ENCODE measurements at regions not wholly inside any gene's neighbourhood (a gene's known extent, or its start where the extent isn't known, plus 50 kb on each side); places are given as distances from the start of the nearest gene placed in this dataset.

GRCh38 chr16:51637770-51638094, 486.7 kb upstream of the SALL1 start:
- DNase-seq = no peak

GRCh38 chr16:51636920-51637769, 486.1 kb upstream of the SALL1 start:
- no peak for DNase-seq

GRCh38 chr16:51635181-51635580, 484.1 kb upstream of the SALL1 start:
- no peak for DNase-seq

GRCh38 chr16:51630076-51630475, 479.0 kb upstream of the SALL1 start:
- no peak for DNase-seq

GRCh38 chr16:51629576-51629975, 478.5 kb upstream of the SALL1 start:
- DNase-seq = no peak

GRCh38 chr16:51624080-51624775, 473.2 kb upstream of the SALL1 start:
- no peak for DNase-seq

- DNase-seq = no peak
Observed at GRCh38 chr16:51621610-51622009, 470.5 kb upstream of the SALL1 start.

- no peak for DNase-seq
Observed at GRCh38 chr16:51615141-51615540, 464.1 kb upstream of the SALL1 start.

- no peak for DNase-seq
Observed at GRCh38 chr16:51607201-51607651, 456.2 kb upstream of the SALL1 start.

GRCh38 chr16:51596247-51596646, 445.2 kb upstream of the SALL1 start:
- DNase-seq = no peak

- DNase-seq = no peak
Observed at GRCh38 chr16:51592535-51593300, 441.6 kb upstream of the SALL1 start.

GRCh38 chr16:51592001-51592501, 441.0 kb upstream of the SALL1 start:
- DNase-seq = no peak

GRCh38 chr16:51591480-51591879, 440.4 kb upstream of the SALL1 start:
- DNase-seq = no peak

- DNase-seq = no peak
Observed at GRCh38 chr16:51579652-51580360, 428.7 kb upstream of the SALL1 start.

GRCh38 chr16:51577621-51578303, 426.7 kb upstream of the SALL1 start:
- no peak for DNase-seq

GRCh38 chr16:51576498-51577195, 425.6 kb upstream of the SALL1 start:
- DNase-seq = no peak

GRCh38 chr16:51573191-51573590, 422.1 kb upstream of the SALL1 start:
- DNase-seq = no peak

- DNase-seq = no peak
Observed at GRCh38 chr16:51569203-51569931, 418.3 kb upstream of the SALL1 start.

- DNase-seq = no peak
Observed at GRCh38 chr16:51567911-51568310, 416.8 kb upstream of the SALL1 start.

GRCh38 chr16:51565184-51565583, 414.1 kb upstream of the SALL1 start:
- no peak for DNase-seq

GRCh38 chr16:51562891-51563290, 411.8 kb upstream of the SALL1 start:
- no peak for DNase-seq

Data from CD4-positive, alpha-beta T cell treated with Interferon gamma for 1 hour (primary cell).